NB4 (cell line): ENCODE measurements at regions not wholly inside any gene's neighbourhood (a gene's known extent, or its start where the extent isn't known, plus 50 kb on each side); places are given as distances from the start of the nearest gene placed in this dataset.

Experiments
- POLR2A ChIP-seq: IDR thresholded peaks from 2 replicates; pipeline ENCODE4 v1.6.1; 2011; ENCODE audit warnings: mild to moderate bottlenecking; ENCODE audit not compliant: insufficient read length; ENCODE audit errors: extremely low read depth
- TF ChIP-seq, protein P1 (sequence below): IDR thresholded peaks from one replicate; pipeline ENCODE4 v1.5.1; 2012; ENCODE audit warnings: low read depth, low read length

DNA sequence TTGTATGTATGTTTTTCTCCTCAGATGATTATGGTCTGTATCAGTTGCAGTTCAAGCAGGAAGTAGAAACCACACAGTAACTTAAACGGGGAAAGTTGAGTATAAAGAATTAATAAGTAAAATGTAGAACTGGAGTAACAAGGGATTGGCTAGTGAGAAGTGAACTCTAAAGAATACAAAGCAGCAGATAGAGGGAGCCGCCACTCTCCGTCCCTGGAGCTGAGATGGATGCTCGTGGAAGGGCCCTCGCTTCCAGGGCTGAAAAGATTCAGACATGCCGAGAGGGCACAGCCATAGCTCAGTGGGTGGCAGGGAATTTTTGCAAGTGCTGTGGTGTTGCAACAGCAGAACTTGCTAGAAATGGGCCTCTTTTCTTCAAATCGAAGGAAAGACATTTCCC lies 155.8 kb downstream of the COL6A3 start:
- TF ChIP-seq, protein P1, sequence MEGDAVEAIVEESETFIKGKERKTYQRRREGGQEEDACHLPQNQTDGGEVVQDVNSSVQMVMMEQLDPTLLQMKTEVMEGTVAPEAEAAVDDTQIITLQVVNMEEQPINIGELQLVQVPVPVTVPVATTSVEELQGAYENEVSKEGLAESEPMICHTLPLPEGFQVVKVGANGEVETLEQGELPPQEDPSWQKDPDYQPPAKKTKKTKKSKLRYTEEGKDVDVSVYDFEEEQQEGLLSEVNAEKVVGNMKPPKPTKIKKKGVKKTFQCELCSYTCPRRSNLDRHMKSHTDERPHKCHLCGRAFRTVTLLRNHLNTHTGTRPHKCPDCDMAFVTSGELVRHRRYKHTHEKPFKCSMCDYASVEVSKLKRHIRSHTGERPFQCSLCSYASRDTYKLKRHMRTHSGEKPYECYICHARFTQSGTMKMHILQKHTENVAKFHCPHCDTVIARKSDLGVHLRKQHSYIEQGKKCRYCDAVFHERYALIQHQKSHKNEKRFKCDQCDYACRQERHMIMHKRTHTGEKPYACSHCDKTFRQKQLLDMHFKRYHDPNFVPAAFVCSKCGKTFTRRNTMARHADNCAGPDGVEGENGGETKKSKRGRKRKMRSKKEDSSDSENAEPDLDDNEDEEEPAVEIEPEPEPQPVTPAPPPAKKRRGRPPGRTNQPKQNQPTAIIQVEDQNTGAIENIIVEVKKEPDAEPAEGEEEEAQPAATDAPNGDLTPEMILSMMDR, result no peak
- TF ChIP-seq POLR2A, result no peak
